Osteocyte (in vitro differentiated cells): ENCODE measurements at regions not wholly inside any gene's neighbourhood (a gene's known extent, or its start where the extent isn't known, plus 50 kb on each side); places are given as distances from the start of the nearest gene placed in this dataset.
"Not testable (repeated sequence)": the region's sequence is repeated elsewhere in the genome, so short reads cannot be mapped to it uniquely, and the experiment has no call there.

Experiments used
- DNase-seq: peaks from one replicate; pipeline ENCODE4 v3.0.0; 2021; ENCODE audit warnings: mixed read lengths; ENCODE audit not compliant: unreplicated experiment; ENCODE audit errors: extremely low spot score
- H3K27ac Mint-ChIP-seq: one replicate; pipeline ENCODE4 v1.8.0; 2021; ENCODE audit warnings: mild to moderate bottlenecking, mixed read lengths; ENCODE audit not compliant: unreplicated experiment
- H3K27me3 Mint-ChIP-seq: one replicate; pipeline ENCODE4 v1.8.0; 2021; ENCODE audit warnings: mixed read lengths; ENCODE audit not compliant: unreplicated experiment
- H3K36me3 Mint-ChIP-seq: one replicate; pipeline ENCODE4 v1.8.0; 2021; ENCODE audit warnings: mixed read lengths; ENCODE audit not compliant: unreplicated experiment
- H3K4me1 Mint-ChIP-seq: one replicate; pipeline ENCODE4 v1.8.0; 2021; ENCODE audit warnings: mixed read lengths; ENCODE audit not compliant: unreplicated experiment
- H3K4me3 Mint-ChIP-seq: one replicate; pipeline ENCODE4 v1.8.0; 2021; ENCODE audit warnings: mild to moderate bottlenecking, moderate library complexity, mixed read lengths; ENCODE audit not compliant: unreplicated experiment
- H3K9me3 Mint-ChIP-seq: one replicate; pipeline ENCODE4 v1.8.0; 2021; ENCODE audit warnings: mixed read lengths; ENCODE audit not compliant: unreplicated experiment
- CTCF ChIP-seq: fragments of 200-600 bp; sonication (generic); IDR thresholded peaks from 2 replicates; pipeline ENCODE4 v1.5.0; 2021; ENCODE audit warnings: antibody characterized with exemption, mild to moderate bottlenecking, moderate library complexity

- no peaks in the 10 kb centered on the region for H3K27me3 Mint-ChIP-seq
- no peak for DNase-seq
- no peaks in the 10 kb centered on the region for H3K4me1 Mint-ChIP-seq
- H3K4me3 Mint-ChIP-seq = no peak overlapping the region
- no peak overlapping the region for H3K27ac Mint-ChIP-seq
- H3K9me3 Mint-ChIP-seq = peaks cover 27% of the 10 kb centered on the region
- no peak for TF ChIP-seq CTCF
- no peaks in the 10 kb centered on the region for H3K36me3 Mint-ChIP-seq
Observed at GRCh38 chr5:42143361-42143760, 218.3 kb downstream of the FBXO4 start.

GRCh38 chr5:42148813-42149212 lies 223.7 kb downstream of the FBXO4 start:
- Mint-ChIP-seq H3K4me3 (no peak overlapping the region), H3K27me3 (no peaks in the 10 kb centered on the region), H3K9me3 (peaks cover 41% of the 10 kb centered on the region), H3K36me3 (no peaks in the 10 kb centered on the region), H3K4me1 (no peaks in the 10 kb centered on the region), H3K27ac (no peak overlapping the region)
- no peak for DNase-seq
- no peak for TF ChIP-seq CTCF

GRCh38 chr5:42157215-42157614 lies 232.1 kb downstream of the FBXO4 start:
- TF ChIP-seq CTCF = no peak
- DNase-seq = no peak
- no peaks in the 10 kb centered on the region for H3K36me3 Mint-ChIP-seq
- H3K9me3 Mint-ChIP-seq = peaks cover 9% of the 10 kb centered on the region
- no peak overlapping the region for H3K4me3 Mint-ChIP-seq
- no peak overlapping the region for H3K27ac Mint-ChIP-seq
- H3K27me3 Mint-ChIP-seq = no peaks in the 10 kb centered on the region
- H3K4me1 Mint-ChIP-seq = no peaks in the 10 kb centered on the region

- Mint-ChIP-seq H3K4me3 (no peak overlapping the region), H3K4me1 (no peaks in the 10 kb centered on the region), H3K36me3 (no peaks in the 10 kb centered on the region), H3K27me3 (no peaks in the 10 kb centered on the region), H3K9me3 (peaks cover 3% of the 10 kb centered on the region), H3K27ac (no peak overlapping the region)
- no peak for DNase-seq
- TF ChIP-seq CTCF = no peak
Observed at GRCh38 chr5:42163083-42163482, 238.0 kb downstream of the FBXO4 start.

- no peak for DNase-seq
- Mint-ChIP-seq H3K4me3 (no peak overlapping the region), H3K36me3 (no peaks in the 10 kb centered on the region), H3K9me3 (peaks cover 3% of the 10 kb centered on the region), H3K4me1 (no peaks in the 10 kb centered on the region), H3K27me3 (no peaks in the 10 kb centered on the region), H3K27ac (no peak overlapping the region)
- TF ChIP-seq CTCF = no peak
Observed at GRCh38 chr5:42168091-42168670, 243.1 kb downstream of the FBXO4 start.

- not testable (repeated sequence) for H3K9me3 Mint-ChIP-seq, H3K36me3 Mint-ChIP-seq, H3K27ac Mint-ChIP-seq, H3K4me3 Mint-ChIP-seq, H3K4me1 Mint-ChIP-seq, DNase-seq, H3K27me3 Mint-ChIP-seq
Observed at GRCh38 chr5:42176118-42176517, 247.1 kb upstream of the GHR start.

- not testable (repeated sequence) for H3K9me3 Mint-ChIP-seq, H3K4me3 Mint-ChIP-seq, H3K36me3 Mint-ChIP-seq, H3K4me1 Mint-ChIP-seq, H3K27ac Mint-ChIP-seq, DNase-seq, H3K27me3 Mint-ChIP-seq
Observed at GRCh38 chr5:42179843-42180242, 243.4 kb upstream of the GHR start.
